ENCODE measurements at regions not wholly inside any gene's neighbourhood (a gene's known extent, or its start where the extent isn't known, plus 50 kb on each side); places are given as distances from the start of the nearest gene placed in this dataset.

- no peaks in the 10 kb centered on the region for H3K36me3 Mint-ChIP-seq (ENCODE audit: insufficient read depth in 1 of 3, low read depth in 3 of 3)
- Histone ChIP-seq H3K4me1 (ENCODE audit: insufficient read depth, low read length) (no peaks in the 10 kb centered on the region), H2BK15ac (ENCODE audit: low read depth, low read length) (no peak overlapping the region)
Observed at GRCh38 chr4:62816566-62816965, 1592.7 kb downstream of the TECRL start.

More at GRCh38 chr4:62816566-62816965, 1592.7 kb downstream of the TECRL start:
- Histone ChIP-seq H3K27ac (ENCODE audit: insufficient read length, low read depth, low read length) (no peak overlapping the region), H3K27me3 (ENCODE audit: insufficient read depth, low read length) (no peaks in the 10 kb centered on the region), H3K56ac (ENCODE audit: insufficient read length, low read depth, low read length) (no peak overlapping the region), H3K79me1 (ENCODE audit: insufficient read depth, low read depth, low read length, poor library complexity, severe bottlenecking) (no peaks in the 10 kb centered on the region), H2BK12ac (ENCODE audit: insufficient read length, low read depth, low read length) (no peak overlapping the region), H3K4me2 (ENCODE audit: insufficient read depth, insufficient read length, low read length) (no peak overlapping the region), H3K14ac (ENCODE audit: insufficient read depth, low read length) (no peak overlapping the region), H3K79me2 (ENCODE audit: insufficient read depth, low read length) (no peaks in the 10 kb centered on the region), H4K5ac (ENCODE audit: insufficient read length, low read depth, low read length) (no peak overlapping the region), H3K23me2 (ENCODE audit: insufficient read length, low read depth, low read length, poor library complexity, severe bottlenecking) (no peaks in the 10 kb centered on the region), H2BK120ac (ENCODE audit: low read depth, low read length, poor library complexity, severe bottlenecking) (no peak overlapping the region), H3K9me3 (ENCODE audit: control insufficient read depth, low read depth, low read length) (no peaks in the 10 kb centered on the region), H3K9ac (ENCODE audit: extremely low read depth, insufficient read length, low read length) (no peak overlapping the region), H2AK5ac (ENCODE audit: insufficient read length, low read length) (no peak overlapping the region), H4K8ac (replicated peaks; ENCODE audit: insufficient read length, low read depth, low read length) (no peak overlapping the region), H4K20me1 (ENCODE audit: control insufficient read depth, insufficient read depth, insufficient read length) (no peaks in the 10 kb centered on the region), H2BK5ac (ENCODE audit: insufficient read length, low read length) (no peak overlapping the region), H2BK20ac (ENCODE audit: low read depth, low read length, poor library complexity, severe bottlenecking) (no peak overlapping the region), H3K23ac (ENCODE audit: insufficient read length, low read depth, low read length) (no peak overlapping the region), H4K91ac (ENCODE audit: insufficient read length, low read depth, low read length) (no peak overlapping the region), H3T11ph (ENCODE audit: low read length) (no peak overlapping the region), H2AFZ (ENCODE audit: low read length) (no peak overlapping the region), H3K18ac (ENCODE audit: insufficient read length, low read depth, low read length) (no peak overlapping the region), H3K4ac (ENCODE audit: low read depth, low read length) (no peak overlapping the region)
- DNase-seq, result no peak
- H3K4me3 Mint-ChIP-seq, result no peak overlapping the region
- WGBS (ENCODE audit: extremely low coverage, insufficient read length, low lambda C conversion rate), result no CpG with 5 or more reads among the region's 25 CpGs
- no peak for TF ChIP-seq CTCF (conservative IDR thresholded peaks at IDR 0.05)
- H3K27ac Mint-ChIP-seq, result no peak overlapping the region
- H3K4me1 Mint-ChIP-seq, result peaks cover 2 to 5% of the 10 kb centered on the region in 2 experiments; a peak in 3 of 4 replicates
- H3K9me3 Mint-ChIP-seq, result no peaks in the 10 kb centered on the region
- no peaks in the 10 kb centered on the region for H3K27me3 Mint-ChIP-seq (ENCODE audit: low read depth)

Measured in H9 (cell line).